ENCODE measurements at regions not wholly inside any gene's neighbourhood (a gene's known extent, or its start where the extent isn't known, plus 50 kb on each side); places are given as distances from the start of the nearest gene placed in this dataset.

DNA sequence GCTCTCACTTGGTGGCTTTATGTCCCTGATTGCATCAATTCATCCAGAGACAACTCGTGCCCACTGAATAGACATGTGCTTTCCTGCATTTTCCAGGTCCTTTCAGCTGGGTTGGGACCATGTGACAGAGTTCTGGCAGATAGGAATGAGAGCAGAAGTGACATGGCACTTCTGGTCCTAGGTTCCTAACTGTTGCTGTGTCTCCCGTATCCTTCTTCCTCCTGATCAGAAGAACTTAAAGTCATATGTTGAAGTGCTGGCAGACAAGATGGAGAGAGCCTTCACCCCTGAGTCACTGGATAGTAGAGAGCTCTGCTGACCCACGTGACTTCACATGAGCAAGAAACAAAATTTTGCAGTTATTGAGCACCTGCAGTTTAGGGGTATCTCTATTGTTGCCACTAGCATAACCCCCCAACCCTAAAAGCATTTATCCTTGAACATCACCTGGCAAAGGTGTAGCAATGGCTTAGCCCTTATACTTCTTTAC, 80.0 kb downstream of the NREP start:
- Histone ChIP-seq H3K27me3 (no peaks in the 10 kb centered on the region), H3K9me3 (no peaks in the 10 kb centered on the region), H3K36me3 (no peaks in the 10 kb centered on the region), H3K27ac (no peak overlapping the region), H3K4me3 (no peak overlapping the region), H3K4me1 (peaks cover 7 to 11% of the 10 kb centered on the region in 2 donors)
- TF ChIP-seq POLR2A (IDR thresholded peaks at IDR 0.05) (no peak), CTCF (IDR thresholded peaks at IDR 0.05) (no peak), POLR2AphosphoS5 (IDR thresholded peaks at IDR 0.05) (no peak)
- no peak for DNase-seq (ENCODE audit: low spot score in 2 of 2)
- intact Hi-C loops (cut with DNase I; ENCODE audit: low total_unique reads) = no loop called here

DNA sequence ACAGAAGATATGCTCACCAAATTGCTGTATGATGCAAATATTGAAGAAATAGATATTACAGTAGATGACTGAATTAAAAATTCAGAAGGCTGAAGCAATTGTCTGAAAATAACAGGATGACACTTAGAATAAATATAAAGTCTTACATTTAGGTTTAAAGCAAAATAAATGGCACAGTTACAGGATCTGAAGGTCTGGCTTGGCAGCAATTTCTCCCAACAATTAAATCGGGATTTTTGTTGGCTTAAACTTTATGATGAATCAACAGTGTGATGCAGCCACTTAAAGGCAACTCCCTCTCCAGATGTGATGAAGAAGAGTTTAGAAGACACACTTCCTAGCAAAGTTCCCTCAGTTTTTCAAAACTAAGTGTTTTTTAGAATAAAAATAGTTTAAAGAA, 80.5 kb downstream of the NREP start:
- Histone ChIP-seq H3K4me1 (peaks cover 3 to 11% of the 10 kb centered on the region in 2 donors), H3K27ac (no peak overlapping the region), H3K9me3 (no peaks in the 10 kb centered on the region), H3K4me3 (no peak overlapping the region), H3K27me3 (no peaks in the 10 kb centered on the region), H3K36me3 (no peaks in the 10 kb centered on the region)
- intact Hi-C loops (cut with DNase I; ENCODE audit: low total_unique reads) = no loop called here
- no peak for DNase-seq (ENCODE audit: low spot score in 2 of 2)
- no peak for TF ChIP-seq POLR2AphosphoS5 (IDR thresholded peaks at IDR 0.05)
- no peak for TF ChIP-seq CTCF (IDR thresholded peaks at IDR 0.05)
- TF ChIP-seq POLR2A (IDR thresholded peaks at IDR 0.05) = no peak

GRCh38 chr5:111675201-111675934, 81.6 kb downstream of the NREP start:
- Histone ChIP-seq H3K36me3 (no peaks in the 10 kb centered on the region), H3K27ac (no peak overlapping the region), H3K9me3 (no peaks in the 10 kb centered on the region), H3K27me3 (no peaks in the 10 kb centered on the region), H3K4me1 (no peaks in the 10 kb centered on the region), H3K4me3 (no peak overlapping the region)
- intact Hi-C loops (cut with DNase I; ENCODE audit: low total_unique reads) = no loop called here
- no peak for DNase-seq (ENCODE audit: low spot score in 2 of 2)
- no peak for TF ChIP-seq POLR2A (IDR thresholded peaks at IDR 0.05)
- no peak for TF ChIP-seq POLR2AphosphoS5 (IDR thresholded peaks at IDR 0.05)
- no peak for TF ChIP-seq CTCF (IDR thresholded peaks at IDR 0.05)

DNA sequence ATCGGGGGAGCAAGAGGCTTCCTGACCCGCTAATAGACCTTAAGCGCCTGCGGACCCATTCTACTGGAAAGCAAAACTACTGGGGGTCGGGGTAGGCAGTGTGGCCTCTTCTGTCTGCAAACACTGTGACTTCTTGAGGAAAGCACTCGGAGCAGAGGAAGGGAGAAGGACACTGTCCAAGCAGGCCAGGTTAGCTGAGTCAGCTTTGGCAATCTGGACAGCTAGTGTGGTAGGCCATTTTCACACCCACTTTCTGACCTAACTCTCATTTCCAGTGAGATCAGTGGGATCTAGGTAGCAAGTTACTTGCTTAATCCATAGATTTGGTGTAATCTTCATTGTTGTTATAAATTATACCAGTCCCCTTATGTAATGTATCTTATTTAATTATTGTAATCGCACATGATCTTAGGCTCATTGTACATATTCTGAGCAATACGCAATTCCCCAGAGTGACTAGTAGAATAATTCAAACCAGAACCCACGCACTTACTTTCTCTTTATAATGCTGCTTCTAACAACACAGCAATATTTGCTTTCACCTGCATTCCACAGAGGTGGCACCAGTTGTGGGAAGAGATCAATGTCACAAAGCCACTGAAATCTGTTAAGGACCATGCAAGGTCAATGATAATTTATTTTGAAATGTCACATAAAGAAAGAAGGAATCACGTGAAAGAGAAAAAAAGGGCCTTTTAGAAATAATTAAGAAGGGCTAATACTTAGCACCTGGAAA, 82.9 kb downstream of the NREP start:
- DNase-seq (ENCODE audit: low spot score in 2 of 2) = no peak
- no peak overlapping the region for H3K4me3 ChIP-seq
- no peaks in the 10 kb centered on the region for H3K36me3 ChIP-seq
- intact Hi-C loops (cut with DNase I; ENCODE audit: low total_unique reads) = no loop called here
- TF ChIP-seq POLR2A (IDR thresholded peaks at IDR 0.05) (no peak), POLR2AphosphoS5 (IDR thresholded peaks at IDR 0.05) (no peak), CTCF (IDR thresholded peaks at IDR 0.05) (no peak)
- peak overlapping the region in 1 of 2 donors; percentile 38 for H3K27ac ChIP-seq
- no peaks in the 10 kb centered on the region for H3K27me3 ChIP-seq
- H3K9me3 ChIP-seq = no peaks in the 10 kb centered on the region
- H3K4me1 ChIP-seq = no peaks in the 10 kb centered on the region

DNA sequence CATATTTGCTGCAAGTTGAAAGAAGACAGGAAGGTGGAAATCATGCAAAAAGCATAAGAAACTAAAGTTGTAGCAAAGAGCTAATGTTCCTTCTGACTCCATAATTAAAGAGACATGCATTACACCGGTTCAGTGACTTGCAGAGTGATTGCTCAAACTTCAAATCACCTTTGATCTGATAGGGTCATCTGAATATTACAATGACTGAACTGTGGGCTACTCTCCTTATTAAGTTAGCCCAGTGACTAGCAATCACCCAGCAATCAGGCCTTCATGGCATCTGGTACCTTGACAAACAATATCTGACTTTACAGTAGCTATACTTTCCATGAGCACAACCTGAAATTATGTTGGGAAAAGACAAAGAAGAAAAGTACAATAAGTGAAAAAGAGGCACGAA, 84.9 kb downstream of the NREP start:
- no peaks in the 10 kb centered on the region for H3K9me3 ChIP-seq
- H3K27ac ChIP-seq = no peak overlapping the region
- no peak overlapping the region for H3K4me3 ChIP-seq
- DNase-seq (ENCODE audit: low spot score in 2 of 2) = no peak
- H3K4me1 ChIP-seq = no peaks in the 10 kb centered on the region
- no peak for TF ChIP-seq CTCF (IDR thresholded peaks at IDR 0.05)
- no peak for TF ChIP-seq POLR2AphosphoS5 (IDR thresholded peaks at IDR 0.05)
- TF ChIP-seq POLR2A (IDR thresholded peaks at IDR 0.05) = no peak
- intact Hi-C loops (cut with DNase I; ENCODE audit: low total_unique reads) = no loop called here
- no peaks in the 10 kb centered on the region for H3K36me3 ChIP-seq
- H3K27me3 ChIP-seq = no peaks in the 10 kb centered on the region

All from breast epithelium (tissue), 4 donors.